Astrocyte of the spinal cord (primary cell): ENCODE measurements at regions not wholly inside any gene's neighbourhood (a gene's known extent, or its start where the extent isn't known, plus 50 kb on each side); places are given as distances from the start of the nearest gene placed in this dataset.

ENCODE experiments used
- DNase-seq: peaks from one replicate; pipeline ENCODE4 v3.0.0; 2011; ENCODE audit warnings: low read depth, low spot score
- H3K4me3 ChIP-seq: 2 replicates; pipeline ENCODE4 v1.5.1; 2011; ENCODE audit warnings: low read depth, mild to moderate bottlenecking, low read length, moderate library complexity
- CTCF ChIP-seq: IDR thresholded peaks from 2 replicates; pipeline ENCODE4 v1.5.1; 2012; ENCODE audit warnings: low read depth, mild to moderate bottlenecking, low read length, inconsistent platforms
- in situ Hi-C: cut with HindIII; loops from 2 replicates; pipeline ENCODE4 v1.10.0; 2017; ENCODE audit warnings: low sequenced_read_pairs

- no peak for DNase-seq
- no peak overlapping the region for H3K4me3 ChIP-seq
- no peak for TF ChIP-seq CTCF
- in situ Hi-C loops, result no loop called here
Observed at GRCh38 chr12:127881371-127882140, 385.4 kb upstream of the TMEM132C start.

- DNase-seq, result no peak
- no peak overlapping the region for H3K4me3 ChIP-seq
- in situ Hi-C loops, result no loop called here
- TF ChIP-seq CTCF, result no peak
Observed at GRCh38 chr12:127883013-127883412, 384.0 kb upstream of the TMEM132C start.

- DNase-seq, result no peak
- no peak overlapping the region for H3K4me3 ChIP-seq
- in situ Hi-C loops, result no loop called here
- TF ChIP-seq CTCF, result no peak
Observed at GRCh38 chr12:127885954-127886750, 380.8 kb upstream of the TMEM132C start.

GRCh38 chr12:127886827-127887226 lies 380.1 kb upstream of the TMEM132C start:
- DNase-seq, result no peak
- TF ChIP-seq CTCF, result no peak
- no peak overlapping the region for H3K4me3 ChIP-seq
- in situ Hi-C loops, result no loop called here

- no peak for TF ChIP-seq CTCF
- no peak for DNase-seq
- in situ Hi-C loops, result no loop called here
- H3K4me3 ChIP-seq, result no peak overlapping the region
Observed at GRCh38 chr12:127888943-127889719, 377.8 kb upstream of the TMEM132C start.

- no peak for DNase-seq
- in situ Hi-C loops, result no loop called here
- peak; percentile 49 for TF ChIP-seq CTCF
Observed at GRCh38 chr12:127893895-127894609, 372.9 kb upstream of the TMEM132C start.

More at GRCh38 chr12:127893895-127894609, 372.9 kb upstream of the TMEM132C start:
- H3K4me3 ChIP-seq, result no peak overlapping the region
